HepG2 (cell line): ENCODE measurements at regions not wholly inside any gene's neighbourhood (a gene's known extent, or its start where the extent isn't known, plus 50 kb on each side); places are given as distances from the start of the nearest gene placed in this dataset.

Experiments used
- KAT8 ChIP-seq: IDR thresholded peaks from 2 replicates; pipeline ENCODE4 v1.6.1; 2016; ENCODE audit warnings: missing genetic modification reagents, missing compliant biosample characterization
- PCBP2 ChIP-seq: fragments of 200-400 bp; formaldehyde crosslinking; optimal IDR thresholded peaks from 2 replicates; pipeline ENCODE3; 2018; ENCODE audit warnings: low read length, low read depth; ENCODE audit not compliant: poor library complexity, severe bottlenecking
- YY1 ChIP-seq: IDR thresholded peaks from 2 replicates; pipeline ENCODE4 v1.6.1; 2011; ENCODE audit warnings: low read length, low read depth, moderate library complexity, mild to moderate bottlenecking; ENCODE audit not compliant: insufficient read depth, insufficient replicate concordance
- ZNF333 ChIP-seq: sonication (generic); formaldehyde crosslinking; IDR thresholded peaks from 2 replicates; pipeline ENCODE4 v1.4.0; 2020; ENCODE audit warnings: mild to moderate bottlenecking, missing genetic modification reagents, borderline replicate concordance
- ZSCAN9 ChIP-seq: IDR thresholded peaks from 2 replicates; pipeline ENCODE4 v1.6.1; 2016; ENCODE audit warnings: borderline replicate concordance
- TF ChIP-seq, protein P1 (sequence below), 2 experiments: sonication (generic) in 1 of 2; formaldehyde crosslinking in 1 of 2; IDR thresholded peaks; 2 replicates each; pipeline versions ENCODE4 v1.4.0 to v1.6.1; 2016 to 2020; ENCODE audit warnings: borderline replicate concordance in 1 of 2, low read depth in 1 of 2, mild to moderate bottlenecking in 1 of 2, missing genetic modification reagents in 1 of 2
- TF ChIP-seq, protein P2 (sequence below): sonication (generic); formaldehyde crosslinking; IDR thresholded peaks from 2 replicates; pipeline ENCODE4 v1.5.0; 2020; ENCODE audit warnings: missing genetic modification reagents, mild to moderate bottlenecking, borderline replicate concordance
- TF ChIP-seq, protein P3 (sequence below): sonication (generic); formaldehyde crosslinking; conservative IDR thresholded peaks from 2 replicates; pipeline ENCODE4 v1.8.0; 2022; ENCODE audit warnings: mild to moderate bottlenecking, moderate library complexity, missing genetic modification reagents
- TF ChIP-seq, protein P4 (sequence below): IDR thresholded peaks from 2 replicates; pipeline ENCODE4 v1.6.1; 2016; ENCODE audit warnings: missing biosample characterization, missing genetic modification reagents, low read depth

DNA sequence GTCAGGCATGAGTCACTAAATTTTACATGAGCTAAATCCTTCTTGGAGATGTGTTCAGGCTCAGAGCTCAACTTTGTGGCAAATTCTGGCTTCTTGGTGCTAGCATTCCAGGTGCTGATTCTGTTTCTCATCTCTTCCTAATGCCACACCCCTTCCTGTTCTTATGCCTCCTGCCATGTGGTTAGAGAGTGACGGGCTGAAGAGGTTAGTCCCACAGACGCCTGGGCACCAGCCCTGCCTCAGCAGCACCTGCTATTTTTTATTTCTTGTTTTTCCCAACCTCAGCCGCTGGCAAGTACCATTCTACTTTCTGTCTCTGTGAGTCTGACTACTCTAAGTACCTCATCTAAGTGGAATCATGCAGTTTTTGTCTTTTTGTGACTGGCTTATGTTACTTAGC, 329.5 kb downstream of the KCNRG start (continued):
- TF ChIP-seq, protein P1, sequence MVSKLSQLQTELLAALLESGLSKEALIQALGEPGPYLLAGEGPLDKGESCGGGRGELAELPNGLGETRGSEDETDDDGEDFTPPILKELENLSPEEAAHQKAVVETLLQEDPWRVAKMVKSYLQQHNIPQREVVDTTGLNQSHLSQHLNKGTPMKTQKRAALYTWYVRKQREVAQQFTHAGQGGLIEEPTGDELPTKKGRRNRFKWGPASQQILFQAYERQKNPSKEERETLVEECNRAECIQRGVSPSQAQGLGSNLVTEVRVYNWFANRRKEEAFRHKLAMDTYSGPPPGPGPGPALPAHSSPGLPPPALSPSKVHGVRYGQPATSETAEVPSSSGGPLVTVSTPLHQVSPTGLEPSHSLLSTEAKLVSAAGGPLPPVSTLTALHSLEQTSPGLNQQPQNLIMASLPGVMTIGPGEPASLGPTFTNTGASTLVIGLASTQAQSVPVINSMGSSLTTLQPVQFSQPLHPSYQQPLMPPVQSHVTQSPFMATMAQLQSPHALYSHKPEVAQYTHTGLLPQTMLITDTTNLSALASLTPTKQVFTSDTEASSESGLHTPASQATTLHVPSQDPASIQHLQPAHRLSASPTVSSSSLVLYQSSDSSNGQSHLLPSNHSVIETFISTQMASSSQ (IDR thresholded peaks at IDR 0.05; ENCODE audit: low read depth) = no peak
- TF ChIP-seq, protein P1 (CRISPR knock-in tag; IDR thresholded peaks at IDR 0.05; ENCODE audit: borderline replicate concordance) = no peak
- TF ChIP-seq PCBP2 (no peak), YY1 (no peak), ZNF333 (CRISPR knock-in tag) (no peak), ZSCAN9 (CRISPR knock-in tag) (no peak), KAT8 (CRISPR knock-in tag) (no peak)
- TF ChIP-seq, protein P2, sequence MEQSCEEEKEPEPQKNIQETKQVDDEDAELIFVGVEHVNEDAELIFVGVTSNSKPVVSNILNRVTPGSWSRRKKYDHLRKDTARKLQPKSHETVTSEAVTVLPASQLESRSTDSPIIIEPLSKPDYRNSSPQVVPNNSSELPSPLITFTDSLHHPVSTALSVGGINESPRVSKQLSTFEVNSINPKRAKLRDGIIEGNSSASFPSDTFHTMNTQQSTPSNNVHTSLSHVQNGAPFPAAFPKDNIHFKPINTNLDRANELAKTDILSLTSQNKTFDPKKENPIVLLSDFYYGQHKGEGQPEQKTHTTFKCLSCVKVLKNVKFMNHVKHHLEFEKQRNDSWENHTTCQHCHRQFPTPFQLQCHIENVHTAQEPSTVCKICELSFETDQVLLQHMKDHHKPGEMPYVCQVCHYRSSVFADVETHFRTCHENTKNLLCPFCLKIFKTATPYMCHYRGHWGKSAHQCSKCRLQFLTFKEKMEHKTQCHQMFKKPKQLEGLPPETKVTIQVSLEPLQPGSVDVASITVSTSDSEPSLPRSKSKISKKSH (CRISPR knock-in tag) = no peak
- TF ChIP-seq, protein P3, sequence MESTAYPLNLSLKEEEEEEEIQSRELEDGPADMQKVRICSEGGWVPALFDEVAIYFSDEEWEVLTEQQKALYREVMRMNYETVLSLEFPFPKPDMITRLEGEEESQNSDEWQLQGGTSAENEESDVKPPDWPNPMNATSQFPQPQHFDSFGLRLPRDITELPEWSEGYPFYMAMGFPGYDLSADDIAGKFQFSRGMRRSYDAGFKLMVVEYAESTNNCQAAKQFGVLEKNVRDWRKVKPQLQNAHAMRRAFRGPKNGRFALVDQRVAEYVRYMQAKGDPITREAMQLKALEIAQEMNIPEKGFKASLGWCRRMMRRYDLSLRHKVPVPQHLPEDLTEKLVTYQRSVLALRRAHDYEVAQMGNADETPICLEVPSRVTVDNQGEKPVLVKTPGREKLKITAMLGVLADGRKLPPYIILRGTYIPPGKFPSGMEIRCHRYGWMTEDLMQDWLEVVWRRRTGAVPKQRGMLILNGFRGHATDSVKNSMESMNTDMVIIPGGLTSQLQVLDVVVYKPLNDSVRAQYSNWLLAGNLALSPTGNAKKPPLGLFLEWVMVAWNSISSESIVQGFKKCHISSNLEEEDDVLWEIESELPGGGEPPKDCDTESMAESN = no peak
- TF ChIP-seq, protein P4, sequence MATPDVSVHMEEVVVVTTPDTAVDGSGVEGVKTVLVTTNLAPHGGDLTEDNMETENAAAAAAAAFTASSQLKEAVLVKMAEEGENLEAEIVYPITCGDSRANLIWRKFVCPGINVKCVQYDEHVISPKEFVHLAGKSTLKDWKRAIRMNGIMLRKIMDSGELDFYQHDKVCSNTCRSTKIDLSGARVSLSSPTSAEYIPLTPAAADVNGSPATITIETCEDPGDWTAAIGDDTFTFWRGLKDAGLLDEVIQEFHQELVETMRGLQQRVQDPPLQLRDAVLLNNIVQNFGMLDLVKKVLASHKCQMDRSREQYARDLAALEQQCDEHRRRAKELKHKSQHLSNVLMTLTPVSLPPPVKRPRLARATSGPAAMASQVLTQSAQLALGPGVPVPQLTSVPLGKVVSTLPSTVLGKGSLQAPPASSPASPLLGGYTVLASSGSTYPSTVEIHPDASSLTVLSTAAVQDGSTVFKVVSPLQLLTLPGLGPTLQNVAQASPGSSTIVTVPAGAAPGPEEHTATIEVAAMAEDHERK = no peak
